HL-60 (cell line): ENCODE measurements at regions not wholly inside any gene's neighbourhood (a gene's known extent, or its start where the extent isn't known, plus 50 kb on each side); places are given as distances from the start of the nearest gene placed in this dataset.

Experiments
- DNase-seq, 2 experiments: peaks; one replicate each; pipeline ENCODE4 v3.0.0-alpha.2; 2010 to 2020; ENCODE audit warnings: low read depth in 1 of 2, low spot score in 1 of 2
- H3K27ac ChIP-seq: fragments of 250-450 bp; sonication (Bioruptor Pico); replicated peaks from 2 replicates; pipeline ENCODE4 v1.5.1; 2020; ENCODE audit warnings: mild to moderate bottlenecking, moderate library complexity
- H3K27me3 ChIP-seq: fragments of 250-450 bp; sonication (Bioruptor Pico); 2 replicates; pipeline ENCODE4 v1.5.1; 2021; ENCODE audit warnings: mild to moderate bottlenecking, moderate library complexity; ENCODE audit not compliant: insufficient read depth, poor library complexity, severe bottlenecking
- H3K4me3 ChIP-seq: replicated peaks from 2 replicates; pipeline ENCODE4 v1.5.1; 2011; ENCODE audit warnings: mild to moderate bottlenecking, control low read depth, low read length; ENCODE audit not compliant: insufficient read depth
- GABPA ChIP-seq: IDR thresholded peaks from 2 replicates; pipeline ENCODE4 v1.6.1; 2012; ENCODE audit warnings: low read depth
- POLR2AphosphoS5 ChIP-seq: IDR thresholded peaks from 2 replicates; pipeline ENCODE4 v1.6.1; 2012; ENCODE audit warnings: low read depth
- SPI1 ChIP-seq: IDR thresholded peaks from 2 replicates; pipeline ENCODE4 v1.6.1; 2012; ENCODE audit warnings: low read depth, mild to moderate bottlenecking, borderline replicate concordance
- TF ChIP-seq, protein P1 (sequence below): IDR thresholded peaks from one replicate; pipeline ENCODE4 v1.5.1; 2011; ENCODE audit warnings: low read length, control low read depth, inconsistent platforms; ENCODE audit not compliant: insufficient read depth
- TF ChIP-seq, protein P2 (sequence below): IDR thresholded peaks from 2 replicates; pipeline ENCODE4 v1.6.1; 2012; ENCODE audit warnings: low read depth; ENCODE audit not compliant: insufficient replicate concordance

DNA sequence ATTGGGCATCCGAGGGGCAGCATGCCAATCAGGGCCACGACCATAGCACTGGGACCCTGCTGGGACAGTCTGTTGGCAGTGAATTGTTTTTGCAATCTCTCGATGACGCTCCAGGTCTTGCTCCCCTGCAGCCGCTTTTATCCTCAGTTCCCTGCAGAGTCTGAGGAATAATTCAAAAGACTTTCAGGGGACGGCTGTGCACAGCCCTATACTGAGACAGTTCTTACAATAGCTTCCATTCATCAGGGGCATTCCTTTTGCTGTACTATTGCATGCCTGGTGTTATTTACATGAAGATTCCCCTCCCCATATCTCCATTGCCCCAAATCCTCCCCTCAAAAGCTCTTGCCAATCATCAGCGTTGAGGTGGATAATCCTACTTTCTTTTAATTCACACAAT, 163.3 kb upstream of the WWC1 start:
- no peak for DNase-seq
- Histone ChIP-seq H3K27ac (no peak overlapping the region), H3K27me3 (no peaks in the 10 kb centered on the region), H3K4me3 (no peak overlapping the region)
- no peak for TF ChIP-seq GABPA
- TF ChIP-seq POLR2AphosphoS5: no peak
- TF ChIP-seq, protein P1, sequence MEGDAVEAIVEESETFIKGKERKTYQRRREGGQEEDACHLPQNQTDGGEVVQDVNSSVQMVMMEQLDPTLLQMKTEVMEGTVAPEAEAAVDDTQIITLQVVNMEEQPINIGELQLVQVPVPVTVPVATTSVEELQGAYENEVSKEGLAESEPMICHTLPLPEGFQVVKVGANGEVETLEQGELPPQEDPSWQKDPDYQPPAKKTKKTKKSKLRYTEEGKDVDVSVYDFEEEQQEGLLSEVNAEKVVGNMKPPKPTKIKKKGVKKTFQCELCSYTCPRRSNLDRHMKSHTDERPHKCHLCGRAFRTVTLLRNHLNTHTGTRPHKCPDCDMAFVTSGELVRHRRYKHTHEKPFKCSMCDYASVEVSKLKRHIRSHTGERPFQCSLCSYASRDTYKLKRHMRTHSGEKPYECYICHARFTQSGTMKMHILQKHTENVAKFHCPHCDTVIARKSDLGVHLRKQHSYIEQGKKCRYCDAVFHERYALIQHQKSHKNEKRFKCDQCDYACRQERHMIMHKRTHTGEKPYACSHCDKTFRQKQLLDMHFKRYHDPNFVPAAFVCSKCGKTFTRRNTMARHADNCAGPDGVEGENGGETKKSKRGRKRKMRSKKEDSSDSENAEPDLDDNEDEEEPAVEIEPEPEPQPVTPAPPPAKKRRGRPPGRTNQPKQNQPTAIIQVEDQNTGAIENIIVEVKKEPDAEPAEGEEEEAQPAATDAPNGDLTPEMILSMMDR: no peak
- TF ChIP-seq, protein P2, sequence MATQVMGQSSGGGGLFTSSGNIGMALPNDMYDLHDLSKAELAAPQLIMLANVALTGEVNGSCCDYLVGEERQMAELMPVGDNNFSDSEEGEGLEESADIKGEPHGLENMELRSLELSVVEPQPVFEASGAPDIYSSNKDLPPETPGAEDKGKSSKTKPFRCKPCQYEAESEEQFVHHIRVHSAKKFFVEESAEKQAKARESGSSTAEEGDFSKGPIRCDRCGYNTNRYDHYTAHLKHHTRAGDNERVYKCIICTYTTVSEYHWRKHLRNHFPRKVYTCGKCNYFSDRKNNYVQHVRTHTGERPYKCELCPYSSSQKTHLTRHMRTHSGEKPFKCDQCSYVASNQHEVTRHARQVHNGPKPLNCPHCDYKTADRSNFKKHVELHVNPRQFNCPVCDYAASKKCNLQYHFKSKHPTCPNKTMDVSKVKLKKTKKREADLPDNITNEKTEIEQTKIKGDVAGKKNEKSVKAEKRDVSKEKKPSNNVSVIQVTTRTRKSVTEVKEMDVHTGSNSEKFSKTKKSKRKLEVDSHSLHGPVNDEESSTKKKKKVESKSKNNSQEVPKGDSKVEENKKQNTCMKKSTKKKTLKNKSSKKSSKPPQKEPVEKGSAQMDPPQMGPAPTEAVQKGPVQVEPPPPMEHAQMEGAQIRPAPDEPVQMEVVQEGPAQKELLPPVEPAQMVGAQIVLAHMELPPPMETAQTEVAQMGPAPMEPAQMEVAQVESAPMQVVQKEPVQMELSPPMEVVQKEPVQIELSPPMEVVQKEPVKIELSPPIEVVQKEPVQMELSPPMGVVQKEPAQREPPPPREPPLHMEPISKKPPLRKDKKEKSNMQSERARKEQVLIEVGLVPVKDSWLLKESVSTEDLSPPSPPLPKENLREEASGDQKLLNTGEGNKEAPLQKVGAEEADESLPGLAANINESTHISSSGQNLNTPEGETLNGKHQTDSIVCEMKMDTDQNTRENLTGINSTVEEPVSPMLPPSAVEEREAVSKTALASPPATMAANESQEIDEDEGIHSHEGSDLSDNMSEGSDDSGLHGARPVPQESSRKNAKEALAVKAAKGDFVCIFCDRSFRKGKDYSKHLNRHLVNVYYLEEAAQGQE: no peak
- TF ChIP-seq SPI1: no peak

DNA sequence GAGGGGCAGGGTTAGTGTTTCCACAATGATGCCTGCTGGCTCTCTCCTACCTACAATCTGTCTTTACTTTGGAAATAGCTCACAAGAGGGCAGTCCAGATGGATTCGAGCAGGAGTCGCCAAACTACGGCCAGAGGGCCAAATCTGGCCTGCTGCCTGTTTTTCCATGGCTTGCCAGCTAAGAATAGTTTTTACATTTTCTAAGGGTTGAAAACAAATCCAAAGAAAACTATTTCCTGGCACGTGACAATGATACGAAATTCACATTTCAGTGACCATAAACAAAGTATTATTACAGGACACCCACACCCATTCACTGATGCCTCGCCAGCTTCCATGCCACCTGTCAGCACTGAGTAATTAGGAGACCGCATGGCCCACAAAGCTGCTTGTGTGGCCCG, 162.9 kb upstream of the WWC1 start:
- H3K4me3 ChIP-seq: no peak overlapping the region
- no peak for DNase-seq
- TF ChIP-seq GABPA: no peak
- TF ChIP-seq, protein P2: no peak
- TF ChIP-seq, protein P1: no peak
- TF ChIP-seq POLR2AphosphoS5: no peak
- no peak for TF ChIP-seq SPI1
- H3K27me3 ChIP-seq: no peaks in the 10 kb centered on the region
- no peak overlapping the region for H3K27ac ChIP-seq

DNA sequence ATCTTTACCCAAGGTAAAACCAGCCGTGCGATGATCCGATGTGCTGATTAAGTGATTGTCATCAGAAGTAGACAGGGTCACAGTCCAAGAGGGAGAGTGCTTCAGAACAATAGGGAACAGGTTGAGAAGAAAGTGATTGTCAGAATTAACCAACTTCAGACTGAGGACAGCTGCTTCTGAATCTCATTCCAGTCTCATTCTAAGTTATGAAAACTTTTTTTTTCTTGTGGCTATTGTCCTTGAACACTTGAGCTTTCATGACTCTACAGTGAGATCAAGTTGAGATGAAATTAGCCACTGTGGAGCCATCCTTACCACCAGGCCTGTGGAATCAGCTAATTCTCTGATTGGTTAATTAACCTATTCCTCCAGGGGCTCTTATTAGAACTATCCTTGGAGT, 159.9 kb upstream of the WWC1 start:
- TF ChIP-seq, protein P1: no peak
- TF ChIP-seq POLR2AphosphoS5 (no peak), GABPA (no peak), SPI1 (no peak)
- TF ChIP-seq, protein P2: no peak
- Histone ChIP-seq H3K27me3 (no peaks in the 10 kb centered on the region), H3K27ac (no peak overlapping the region), H3K4me3 (no peak overlapping the region)
- DNase-seq: no peak
